Islet of Langerhans (tissue), 1 donor: ENCODE measurements at regions not wholly inside any gene's neighbourhood (a gene's known extent, or its start where the extent isn't known, plus 50 kb on each side); places are given as distances from the start of the nearest gene placed in this dataset.
"Not testable (repeated sequence)": the region's sequence is repeated elsewhere in the genome, so short reads cannot be mapped to it uniquely, and the experiment has no call there.

Experiments
- FAIRE-seq: peaks from one replicate; lab custom pipeline; 2011; peaks lifted over from hg19 to GRCh38; lab: Jason Lieb, UNC

DNA sequence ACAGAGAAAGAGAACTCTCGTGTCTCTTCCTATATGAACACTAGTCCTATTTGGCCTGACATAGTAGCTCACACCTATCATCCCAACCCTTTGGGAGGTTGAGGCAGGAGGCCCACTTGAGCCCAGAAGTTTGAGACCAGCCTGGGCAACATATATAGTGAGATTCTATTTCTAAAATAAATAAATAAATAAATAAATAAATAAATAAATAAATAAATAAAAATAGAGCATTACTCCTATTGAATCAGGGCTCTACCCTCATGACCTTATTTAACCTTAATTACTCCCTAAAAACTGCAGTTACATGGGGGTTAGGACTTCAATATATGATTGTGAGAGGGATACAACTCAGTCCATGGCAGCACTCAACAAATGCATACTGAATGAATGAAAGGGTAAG is 61.2 kb upstream of the GSC start:
- no peak for FAIRE-seq

DNA sequence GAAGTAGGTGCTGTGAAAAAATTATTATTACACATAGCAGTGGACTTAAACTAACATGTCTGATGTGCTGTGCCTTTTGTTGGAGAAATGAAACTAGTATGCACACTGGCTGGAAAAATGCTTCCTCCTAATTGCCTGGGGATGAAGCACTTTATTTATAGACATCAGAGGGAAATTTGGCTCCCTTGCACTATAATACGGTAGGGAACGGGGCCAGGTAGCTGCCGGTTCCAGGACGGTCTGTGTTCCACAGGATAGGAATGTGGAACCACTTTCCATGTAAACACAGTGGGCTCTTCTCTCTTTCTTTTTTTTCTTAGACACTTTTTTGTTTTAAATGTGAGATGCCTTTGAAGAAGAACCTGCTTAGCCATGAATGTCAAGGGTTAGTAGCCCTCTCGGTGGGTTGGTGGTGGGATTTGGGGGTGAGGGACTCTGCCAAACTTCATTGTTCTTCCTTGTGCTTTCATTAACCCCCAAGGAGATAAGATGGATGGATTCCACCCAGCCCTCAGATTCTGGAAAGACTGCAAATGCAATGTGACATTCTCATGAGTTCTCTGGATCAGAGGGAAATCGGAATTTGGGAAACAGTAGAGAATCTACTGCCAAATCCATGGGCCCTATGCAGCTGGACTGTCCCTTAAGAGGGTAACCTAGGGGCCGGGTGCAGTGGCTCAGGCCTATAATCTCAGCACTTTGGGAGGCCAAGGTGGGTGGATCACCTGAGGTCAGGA is 58.0 kb upstream of the GSC start:
- no peak for FAIRE-seq

DNA sequence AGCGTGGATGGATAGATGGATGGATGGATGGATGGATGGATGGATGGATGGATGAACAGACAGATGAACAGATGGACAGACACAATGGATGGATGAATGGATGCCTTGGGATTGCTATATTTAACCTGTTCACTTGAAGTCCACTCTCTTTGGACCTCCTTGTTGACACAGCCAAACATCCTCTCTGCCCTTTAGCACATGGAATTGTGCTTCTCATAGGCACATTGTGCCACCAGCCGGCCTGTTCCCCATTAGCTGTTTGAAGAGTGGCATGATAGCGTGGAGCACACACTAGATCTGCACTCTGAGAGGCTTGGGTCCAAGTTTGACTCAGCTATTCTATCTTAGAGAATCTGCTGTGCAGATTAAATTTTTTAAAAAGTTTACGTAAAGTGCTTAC is 56.9 kb upstream of the GSC start:
- FAIRE-seq = no peak

DNA sequence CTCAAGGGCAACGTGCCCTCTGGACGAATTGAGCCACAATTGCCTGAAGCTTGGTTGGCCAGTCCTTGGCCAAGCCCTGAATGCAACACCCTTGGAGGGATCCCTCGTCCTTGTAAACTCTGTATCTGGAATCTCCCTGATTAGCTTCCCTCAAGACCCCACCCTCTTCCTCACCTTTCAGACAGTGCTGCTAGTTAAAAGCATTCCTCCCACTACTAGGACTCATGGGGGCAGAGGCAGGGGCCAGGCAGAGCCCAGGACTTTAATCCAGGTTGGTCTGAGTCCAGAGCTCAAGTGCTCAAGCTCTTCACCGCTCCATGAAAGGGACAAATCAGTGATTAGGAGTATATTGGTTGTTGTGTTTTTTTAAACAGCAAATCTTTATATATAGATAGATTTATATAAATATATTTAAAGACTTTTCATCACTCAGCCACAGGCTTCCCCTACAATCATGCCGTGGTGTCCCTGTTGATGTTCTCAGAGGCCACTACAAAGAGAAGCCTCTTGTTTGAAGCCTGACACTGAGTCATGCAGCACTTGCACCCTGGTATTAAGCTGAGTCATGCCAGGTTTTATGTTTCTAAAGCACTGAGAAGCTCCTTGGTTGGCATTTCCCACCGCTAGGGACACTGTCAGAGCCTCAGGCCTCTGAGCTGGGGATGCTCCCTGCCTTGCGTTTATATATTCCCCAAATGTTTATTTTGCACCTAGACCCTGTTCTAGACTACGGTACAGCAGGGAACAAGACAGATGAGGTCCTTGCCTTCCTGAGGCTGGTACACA is 53.8 kb upstream of the GSC start:
- FAIRE-seq = no peak

DNA sequence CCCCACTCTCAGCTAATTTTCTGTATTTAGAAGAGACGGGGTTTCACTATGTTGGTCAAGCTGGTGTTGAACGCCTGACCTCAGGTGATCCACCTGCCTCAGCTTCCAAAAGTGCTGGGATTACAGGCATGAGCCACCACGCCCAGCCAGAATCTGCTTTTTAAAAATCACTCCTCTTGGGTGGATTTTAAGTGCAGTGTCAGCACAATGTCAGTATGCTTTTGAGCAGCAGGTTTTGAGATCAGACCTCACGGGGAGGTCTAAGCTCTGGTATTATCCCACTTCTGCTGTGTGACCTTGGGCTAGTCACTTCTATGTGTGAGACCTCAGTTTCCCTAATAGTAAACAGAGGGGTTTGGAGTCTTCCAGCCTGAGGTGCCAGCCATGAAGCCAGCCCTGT is 51.8 kb upstream of the GSC start:
- FAIRE-seq = no peak

DNA sequence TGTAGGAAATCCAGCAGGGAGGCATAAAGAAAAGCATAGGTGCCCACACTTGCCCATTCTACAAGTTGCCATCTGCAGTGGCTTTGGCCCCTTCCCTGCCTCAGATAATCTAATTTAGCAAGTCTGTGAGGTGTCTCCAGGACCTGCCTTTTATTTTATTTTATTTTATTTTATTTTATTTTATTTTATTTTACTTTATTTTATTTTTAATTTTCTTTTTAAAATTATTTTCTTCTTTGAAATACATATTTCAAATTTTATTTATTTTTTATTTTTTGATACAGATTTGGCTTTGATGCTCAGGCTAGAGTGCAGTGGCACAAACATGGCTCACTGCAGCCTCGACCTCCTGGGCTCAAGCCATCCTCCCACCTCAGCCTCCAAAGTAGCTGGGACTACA is 51.0 kb upstream of the GSC start:
- not testable (repeated sequence) for FAIRE-seq
